ENCODE measurements at regions not wholly inside any gene's neighbourhood (a gene's known extent, or its start where the extent isn't known, plus 50 kb on each side); places are given as distances from the start of the nearest gene placed in this dataset.

GRCh38 chr4:18291981-18292380, 270.4 kb upstream of the LCORL start:
- DNase-seq (ENCODE audit: insufficient read length) (no peak), FAIRE-seq (no peak)
- TF ChIP-seq TAF1 (IDR thresholded peaks at IDR 0.05; ENCODE audit: borderline replicate concordance, low read depth, low read length) = no peak
- TF ChIP-seq POLR2AphosphoS5 (IDR thresholded peaks at IDR 0.05; ENCODE audit: low read depth, low read length) = no peak
- TF ChIP-seq POLR2A (IDR thresholded peaks at IDR 0.05; ENCODE audit: low read depth, low read length) = no peak

GRCh38 chr4:18291256-18291655, 269.7 kb upstream of the LCORL start:
- DNase-seq (ENCODE audit: insufficient read length) (no peak), FAIRE-seq (no peak)

GRCh38 chr4:18285357-18285756, 263.8 kb upstream of the LCORL start:
- DNase-seq (ENCODE audit: insufficient read length) (no peak), FAIRE-seq (no peak)
- TF ChIP-seq POLR2A (IDR thresholded peaks at IDR 0.05; ENCODE audit: low read depth, low read length) (no peak), TAF1 (IDR thresholded peaks at IDR 0.05; ENCODE audit: borderline replicate concordance, low read depth, low read length) (no peak), POLR2AphosphoS5 (IDR thresholded peaks at IDR 0.05; ENCODE audit: low read depth, low read length) (no peak)

More at GRCh38 chr4:18291256-18291655, 269.7 kb upstream of the LCORL start:
- TF ChIP-seq POLR2AphosphoS5 (IDR thresholded peaks at IDR 0.05; ENCODE audit: low read depth, low read length) (no peak), POLR2A (IDR thresholded peaks at IDR 0.05; ENCODE audit: low read depth, low read length) (no peak), TAF1 (IDR thresholded peaks at IDR 0.05; ENCODE audit: borderline replicate concordance, low read depth, low read length) (no peak)

- FAIRE-seq (no peak), DNase-seq (ENCODE audit: insufficient read length) (no peak)
- TF ChIP-seq TAF1 (IDR thresholded peaks at IDR 0.05; ENCODE audit: borderline replicate concordance, low read depth, low read length) = no peak
- no peak for TF ChIP-seq POLR2A (IDR thresholded peaks at IDR 0.05; ENCODE audit: low read depth, low read length)
- TF ChIP-seq POLR2AphosphoS5 (IDR thresholded peaks at IDR 0.05; ENCODE audit: low read depth, low read length) = no peak
Observed at GRCh38 chr4:18278244-18278643, 256.7 kb upstream of the LCORL start.

- no peak for DNase-seq (ENCODE audit: insufficient read length)
- no peak for FAIRE-seq
- TF ChIP-seq POLR2AphosphoS5 (IDR thresholded peaks at IDR 0.05; ENCODE audit: low read depth, low read length) = no peak
- no peak for TF ChIP-seq POLR2A (IDR thresholded peaks at IDR 0.05; ENCODE audit: low read depth, low read length)
- no peak for TF ChIP-seq TAF1 (IDR thresholded peaks at IDR 0.05; ENCODE audit: borderline replicate concordance, low read depth, low read length)
Observed at GRCh38 chr4:18262832-18263231, 241.3 kb upstream of the LCORL start.

- TF ChIP-seq POLR2AphosphoS5 (IDR thresholded peaks at IDR 0.05; ENCODE audit: low read depth, low read length) (no peak), TAF1 (IDR thresholded peaks at IDR 0.05; ENCODE audit: borderline replicate concordance, low read depth, low read length) (no peak), POLR2A (IDR thresholded peaks at IDR 0.05; ENCODE audit: low read depth, low read length) (no peak)
- FAIRE-seq (no peak), DNase-seq (ENCODE audit: insufficient read length) (no peak)
Observed at GRCh38 chr4:18252052-18252451, 230.5 kb upstream of the LCORL start.

GRCh38 chr4:18250564-18250963, 229.0 kb upstream of the LCORL start:
- no peak for FAIRE-seq
- DNase-seq (ENCODE audit: insufficient read length) = no peak
- TF ChIP-seq POLR2A (IDR thresholded peaks at IDR 0.05; ENCODE audit: low read depth, low read length) (no peak), POLR2AphosphoS5 (IDR thresholded peaks at IDR 0.05; ENCODE audit: low read depth, low read length) (no peak)

GRCh38 chr4:18248611-18249010, 227.1 kb upstream of the LCORL start:
- TF ChIP-seq POLR2A (IDR thresholded peaks at IDR 0.05; ENCODE audit: low read depth, low read length) (no peak), POLR2AphosphoS5 (IDR thresholded peaks at IDR 0.05; ENCODE audit: low read depth, low read length) (no peak), TAF1 (IDR thresholded peaks at IDR 0.05; ENCODE audit: borderline replicate concordance, low read depth, low read length) (no peak)
- DNase-seq (ENCODE audit: insufficient read length) = no peak
- FAIRE-seq = no peak

GRCh38 chr4:18247189-18247588, 225.6 kb upstream of the LCORL start:
- FAIRE-seq (no peak), DNase-seq (ENCODE audit: insufficient read length) (no peak)
- TF ChIP-seq POLR2AphosphoS5 (IDR thresholded peaks at IDR 0.05; ENCODE audit: low read depth, low read length) (no peak), TAF1 (IDR thresholded peaks at IDR 0.05; ENCODE audit: borderline replicate concordance, low read depth, low read length) (no peak), POLR2A (IDR thresholded peaks at IDR 0.05; ENCODE audit: low read depth, low read length) (no peak)

- FAIRE-seq (no peak), DNase-seq (ENCODE audit: insufficient read length) (no peak)
- TF ChIP-seq POLR2AphosphoS5 (IDR thresholded peaks at IDR 0.05; ENCODE audit: low read depth, low read length) = no peak
- no peak for TF ChIP-seq POLR2A (IDR thresholded peaks at IDR 0.05; ENCODE audit: low read depth, low read length)
- TF ChIP-seq TAF1 (IDR thresholded peaks at IDR 0.05; ENCODE audit: borderline replicate concordance, low read depth, low read length) = no peak
Observed at GRCh38 chr4:18242919-18243693, 221.6 kb upstream of the LCORL start.

- no peak for FAIRE-seq
- TF ChIP-seq POLR2AphosphoS5 (IDR thresholded peaks at IDR 0.05; ENCODE audit: low read depth, low read length) = no peak
- no peak for DNase-seq (ENCODE audit: insufficient read length)
Observed at GRCh38 chr4:18241727-18242126, 220.2 kb upstream of the LCORL start.

GRCh38 chr4:18234108-18234507, 212.6 kb upstream of the LCORL start:
- DNase-seq (ENCODE audit: insufficient read length) = no peak
- FAIRE-seq = no peak
- TF ChIP-seq POLR2AphosphoS5 (IDR thresholded peaks at IDR 0.05; ENCODE audit: low read depth, low read length) (no peak), TAF1 (IDR thresholded peaks at IDR 0.05; ENCODE audit: borderline replicate concordance, low read depth, low read length) (no peak), POLR2A (IDR thresholded peaks at IDR 0.05; ENCODE audit: low read depth, low read length) (no peak)
